ENCODE measurements at regions not wholly inside any gene's neighbourhood (a gene's known extent, or its start where the extent isn't known, plus 50 kb on each side); places are given as distances from the start of the nearest gene placed in this dataset.

DNA sequence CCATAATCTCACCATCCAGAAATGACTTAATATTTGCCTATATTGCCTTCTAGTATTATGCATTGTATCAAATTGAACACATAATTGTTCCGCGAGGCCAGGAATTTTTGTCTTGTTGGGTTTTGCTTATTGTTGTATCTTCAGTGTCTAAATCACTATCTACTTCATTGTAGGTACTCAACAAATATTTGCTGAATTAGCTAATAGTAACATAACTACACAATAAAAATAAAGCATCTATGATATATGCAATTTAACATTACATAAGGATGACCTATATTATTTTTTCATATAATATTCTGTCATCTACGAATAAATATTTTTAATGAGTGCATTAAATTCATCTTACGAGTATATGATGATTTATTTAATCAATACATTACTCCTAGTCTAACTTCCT is 656.3 kb downstream of the ETNK1 start:
- Histone ChIP-seq H4K8ac (ENCODE audit: low read depth in 2 of 2, low read length in 2 of 2) (no peak overlapping the region), H3K27me3 (ENCODE audit: control insufficient read depth, insufficient read depth, low read length) (no peaks in the 10 kb centered on the region), H3K27ac (ENCODE audit: insufficient read depth, low read length) (no peak overlapping the region), H3K9me1 (ENCODE audit: insufficient read depth, low read length) (no peaks in the 10 kb centered on the region), H3K9ac (ENCODE audit: low read depth, low read length) (no peak overlapping the region), H3K18ac (ENCODE audit: low read depth, low read length) (no peak overlapping the region), H2AK9ac (replicated peaks; ENCODE audit: low read depth, low read length, poor library complexity) (no peak overlapping the region), H2BK20ac (ENCODE audit: low read depth, low read length) (no peak overlapping the region), H2BK5ac (ENCODE audit: low read depth, low read length, poor library complexity, severe bottlenecking) (no peak overlapping the region), H3K9me3 (ENCODE audit: control insufficient read depth, insufficient read depth, low read length) (0 out of 2 replicates have a peak, but pooled peaks cover 2% of the 10 kb centered on the region), H4K5ac (ENCODE audit: low read depth, low read length) (no peak overlapping the region), H2BK15ac (ENCODE audit: low read depth, low read length) (no peak overlapping the region), H3K4ac (ENCODE audit: low read depth, low read length) (no peak overlapping the region), H3K14ac (replicated peaks; ENCODE audit: low read depth, low read length) (no peak overlapping the region), H4K20me1 (ENCODE audit: insufficient read depth, low read length) (no peaks in the 10 kb centered on the region), H2BK120ac (ENCODE audit: low read depth, low read length) (no peak overlapping the region), H3K4me3 (ENCODE audit: insufficient read depth, low read depth, low read length) (no peak overlapping the region), H2AFZ (replicated peaks; ENCODE audit: low read length, poor library complexity) (no peak overlapping the region), H3K79me1 (ENCODE audit: low read depth in 1 of 2, low read length in 2 of 2) (no peaks in the 10 kb centered on the region), H3K4me2 (ENCODE audit: low read depth, low read length) (no peak overlapping the region), H3K23ac (ENCODE audit: low read depth, low read length) (no peak overlapping the region), H3K56ac (ENCODE audit: extremely low read depth, insufficient read depth, low read length) (no peak overlapping the region), H4K91ac (ENCODE audit: insufficient read depth, low read depth, low read length) (no peak overlapping the region), H3K36me3 (ENCODE audit: control insufficient read depth, insufficient read depth, low read length) (no peaks in the 10 kb centered on the region), H2AK5ac (ENCODE audit: low read depth, low read length) (no peak overlapping the region), H3K4me1 (ENCODE audit: control insufficient read depth, insufficient read depth, low read length) (no peaks in the 10 kb centered on the region)
- TF ChIP-seq POLR2A (IDR thresholded peaks at IDR 0.05; ENCODE audit: low read depth, low read length) (no peak), MAFK (IDR thresholded peaks at IDR 0.05; ENCODE audit: low read depth, low read length) (no peak), NFE2L2 (IDR thresholded peaks at IDR 0.05; ENCODE audit: low read depth, low read length) (no peak)
- TF ChIP-seq, protein P1, sequence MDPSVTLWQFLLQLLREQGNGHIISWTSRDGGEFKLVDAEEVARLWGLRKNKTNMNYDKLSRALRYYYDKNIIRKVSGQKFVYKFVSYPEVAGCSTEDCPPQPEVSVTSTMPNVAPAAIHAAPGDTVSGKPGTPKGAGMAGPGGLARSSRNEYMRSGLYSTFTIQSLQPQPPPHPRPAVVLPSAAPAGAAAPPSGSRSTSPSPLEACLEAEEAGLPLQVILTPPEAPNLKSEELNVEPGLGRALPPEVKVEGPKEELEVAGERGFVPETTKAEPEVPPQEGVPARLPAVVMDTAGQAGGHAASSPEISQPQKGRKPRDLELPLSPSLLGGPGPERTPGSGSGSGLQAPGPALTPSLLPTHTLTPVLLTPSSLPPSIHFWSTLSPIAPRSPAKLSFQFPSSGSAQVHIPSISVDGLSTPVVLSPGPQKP (IDR thresholded peaks at IDR 0.05; ENCODE audit: borderline replicate concordance, low read depth, low read length): no peak
- TF ChIP-seq, protein P2, sequence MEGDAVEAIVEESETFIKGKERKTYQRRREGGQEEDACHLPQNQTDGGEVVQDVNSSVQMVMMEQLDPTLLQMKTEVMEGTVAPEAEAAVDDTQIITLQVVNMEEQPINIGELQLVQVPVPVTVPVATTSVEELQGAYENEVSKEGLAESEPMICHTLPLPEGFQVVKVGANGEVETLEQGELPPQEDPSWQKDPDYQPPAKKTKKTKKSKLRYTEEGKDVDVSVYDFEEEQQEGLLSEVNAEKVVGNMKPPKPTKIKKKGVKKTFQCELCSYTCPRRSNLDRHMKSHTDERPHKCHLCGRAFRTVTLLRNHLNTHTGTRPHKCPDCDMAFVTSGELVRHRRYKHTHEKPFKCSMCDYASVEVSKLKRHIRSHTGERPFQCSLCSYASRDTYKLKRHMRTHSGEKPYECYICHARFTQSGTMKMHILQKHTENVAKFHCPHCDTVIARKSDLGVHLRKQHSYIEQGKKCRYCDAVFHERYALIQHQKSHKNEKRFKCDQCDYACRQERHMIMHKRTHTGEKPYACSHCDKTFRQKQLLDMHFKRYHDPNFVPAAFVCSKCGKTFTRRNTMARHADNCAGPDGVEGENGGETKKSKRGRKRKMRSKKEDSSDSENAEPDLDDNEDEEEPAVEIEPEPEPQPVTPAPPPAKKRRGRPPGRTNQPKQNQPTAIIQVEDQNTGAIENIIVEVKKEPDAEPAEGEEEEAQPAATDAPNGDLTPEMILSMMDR (conservative IDR thresholded peaks at IDR 0.05; ENCODE audit: low read depth, low read length): no peak
- ATAC-seq (ENCODE audit: low read depth) (no peak), DNase-seq (no peak)
- intact Hi-C loops (cut with micrococcal nuclease): no loop called here
- in situ Hi-C loops (cut with MboI; ENCODE audit: low sequenced_read_pairs): no loop called here
- BruUV-seq (replicated peaks): no TSS peak
- dilution Hi-C loops (cut with HindIII; ENCODE audit: low sequenced_read_pairs, unreplicated experiment): no loop called here
- CTCF ChIA-PET: no interaction called here
- POLR2A ChIA-PET (ENCODE audit: unreplicated experiment): no interaction called here
- no CpG with 5 or more reads among the region's 4 CpGs for WGBS, 2 experiments (ENCODE audit: extremely low coverage in 2 of 2, insufficient read length in 1 of 2)
